ENCODE measurements at regions not wholly inside any gene's neighbourhood (a gene's known extent, or its start where the extent isn't known, plus 50 kb on each side); places are given as distances from the start of the nearest gene placed in this dataset.

DNA sequence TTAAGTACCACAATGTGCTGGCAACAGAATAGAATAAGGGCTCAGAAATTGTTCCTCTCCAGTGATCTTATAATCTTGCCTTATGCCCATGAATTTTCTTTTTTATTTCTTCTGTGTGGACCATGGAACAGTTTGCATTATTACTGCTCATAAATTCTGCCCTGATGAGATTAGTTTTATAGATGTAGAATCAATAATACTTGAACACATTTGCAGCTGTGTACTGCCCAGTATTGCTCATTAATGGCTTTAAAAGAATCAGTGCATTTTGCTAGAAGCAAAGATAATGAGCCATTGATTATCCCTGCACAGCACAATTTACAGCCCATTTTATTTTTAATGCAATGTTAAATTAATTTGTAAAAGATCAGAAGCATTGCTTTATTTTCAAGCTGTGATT, 172.3 kb upstream of the STXBP6 start:
- TF ChIP-seq, protein P1, sequence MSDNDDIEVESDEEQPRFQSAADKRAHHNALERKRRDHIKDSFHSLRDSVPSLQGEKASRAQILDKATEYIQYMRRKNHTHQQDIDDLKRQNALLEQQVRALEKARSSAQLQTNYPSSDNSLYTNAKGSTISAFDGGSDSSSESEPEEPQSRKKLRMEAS (IDR thresholded peaks at IDR 0.05), result no peak
- no peak for TF ChIP-seq TAF1 (IDR thresholded peaks at IDR 0.05; ENCODE audit: low read depth)
- TF ChIP-seq EP300 (IDR thresholded peaks at IDR 0.05; ENCODE audit: borderline replicate concordance), result no peak
- no peak for TF ChIP-seq NFIC (IDR thresholded peaks at IDR 0.05)
- TF ChIP-seq EGR1 (IDR thresholded peaks at IDR 0.05), result no peak

DNA sequence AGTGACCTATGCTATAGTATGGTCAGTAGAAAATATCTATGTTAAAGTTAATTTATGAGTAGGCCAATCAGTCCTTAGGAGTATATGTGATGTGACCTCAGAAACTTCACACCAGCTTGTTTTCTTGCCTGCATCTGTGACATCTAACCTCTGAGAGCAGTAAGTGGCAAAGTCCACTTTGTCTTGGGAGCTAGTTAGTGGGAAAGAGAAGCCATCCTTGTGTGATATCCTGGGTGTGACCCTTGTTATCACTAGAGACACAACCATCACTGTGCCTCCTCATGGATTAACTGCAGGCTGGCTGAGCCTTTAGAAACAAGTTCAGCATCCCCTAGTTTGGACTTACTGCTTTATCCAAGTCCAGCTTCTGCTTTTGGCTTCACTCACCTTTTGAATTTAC, 170.6 kb upstream of the STXBP6 start:
- no peak for TF ChIP-seq TEAD4 (IDR thresholded peaks at IDR 0.05)
- TF ChIP-seq CEBPB (IDR thresholded peaks at IDR 0.05), result no peak

DNA sequence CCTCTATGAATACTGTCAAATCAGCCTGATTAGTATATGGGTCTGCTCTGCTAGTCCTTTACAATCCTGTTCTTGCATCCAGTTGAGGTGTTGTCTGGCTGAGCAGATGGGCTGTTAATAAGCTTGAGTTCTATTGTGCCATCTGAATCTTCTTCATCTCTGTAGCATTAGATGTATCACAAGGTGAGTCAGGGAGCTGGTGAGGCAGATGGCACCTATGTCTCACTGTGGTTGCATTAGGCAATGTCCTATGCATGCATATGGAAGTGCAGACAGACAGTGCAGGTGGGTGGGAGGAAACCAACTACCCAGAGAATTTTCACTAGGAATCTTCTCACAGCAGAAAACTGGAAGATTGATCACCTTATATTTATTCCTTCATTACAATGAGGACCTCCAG, 165.7 kb upstream of the STXBP6 start:
- TF ChIP-seq TEAD4 (IDR thresholded peaks at IDR 0.05), result no peak
- TF ChIP-seq CEBPB (IDR thresholded peaks at IDR 0.05), result no peak
- TF ChIP-seq, protein P2, sequence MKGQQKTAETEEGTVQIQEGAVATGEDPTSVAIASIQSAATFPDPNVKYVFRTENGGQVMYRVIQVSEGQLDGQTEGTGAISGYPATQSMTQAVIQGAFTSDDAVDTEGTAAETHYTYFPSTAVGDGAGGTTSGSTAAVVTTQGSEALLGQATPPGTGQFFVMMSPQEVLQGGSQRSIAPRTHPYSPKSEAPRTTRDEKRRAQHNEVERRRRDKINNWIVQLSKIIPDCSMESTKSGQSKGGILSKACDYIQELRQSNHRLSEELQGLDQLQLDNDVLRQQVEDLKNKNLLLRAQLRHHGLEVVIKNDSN (IDR thresholded peaks at IDR 0.05), result no peak
- no peak for TF ChIP-seq EGR1 (IDR thresholded peaks at IDR 0.05)
- no peak for TF ChIP-seq TCF12 (IDR thresholded peaks at IDR 0.05; ENCODE audit: low read depth)
- no peak for TF ChIP-seq CREB1 (IDR thresholded peaks at IDR 0.05; ENCODE audit: low read depth)
- TF ChIP-seq YY1 (IDR thresholded peaks at IDR 0.05; ENCODE audit: low read depth), result no peak
- no peak for TF ChIP-seq NFIC (IDR thresholded peaks at IDR 0.05)
- TF ChIP-seq EP300 (IDR thresholded peaks at IDR 0.05; ENCODE audit: borderline replicate concordance), result no peak
- TF ChIP-seq, protein P3, sequence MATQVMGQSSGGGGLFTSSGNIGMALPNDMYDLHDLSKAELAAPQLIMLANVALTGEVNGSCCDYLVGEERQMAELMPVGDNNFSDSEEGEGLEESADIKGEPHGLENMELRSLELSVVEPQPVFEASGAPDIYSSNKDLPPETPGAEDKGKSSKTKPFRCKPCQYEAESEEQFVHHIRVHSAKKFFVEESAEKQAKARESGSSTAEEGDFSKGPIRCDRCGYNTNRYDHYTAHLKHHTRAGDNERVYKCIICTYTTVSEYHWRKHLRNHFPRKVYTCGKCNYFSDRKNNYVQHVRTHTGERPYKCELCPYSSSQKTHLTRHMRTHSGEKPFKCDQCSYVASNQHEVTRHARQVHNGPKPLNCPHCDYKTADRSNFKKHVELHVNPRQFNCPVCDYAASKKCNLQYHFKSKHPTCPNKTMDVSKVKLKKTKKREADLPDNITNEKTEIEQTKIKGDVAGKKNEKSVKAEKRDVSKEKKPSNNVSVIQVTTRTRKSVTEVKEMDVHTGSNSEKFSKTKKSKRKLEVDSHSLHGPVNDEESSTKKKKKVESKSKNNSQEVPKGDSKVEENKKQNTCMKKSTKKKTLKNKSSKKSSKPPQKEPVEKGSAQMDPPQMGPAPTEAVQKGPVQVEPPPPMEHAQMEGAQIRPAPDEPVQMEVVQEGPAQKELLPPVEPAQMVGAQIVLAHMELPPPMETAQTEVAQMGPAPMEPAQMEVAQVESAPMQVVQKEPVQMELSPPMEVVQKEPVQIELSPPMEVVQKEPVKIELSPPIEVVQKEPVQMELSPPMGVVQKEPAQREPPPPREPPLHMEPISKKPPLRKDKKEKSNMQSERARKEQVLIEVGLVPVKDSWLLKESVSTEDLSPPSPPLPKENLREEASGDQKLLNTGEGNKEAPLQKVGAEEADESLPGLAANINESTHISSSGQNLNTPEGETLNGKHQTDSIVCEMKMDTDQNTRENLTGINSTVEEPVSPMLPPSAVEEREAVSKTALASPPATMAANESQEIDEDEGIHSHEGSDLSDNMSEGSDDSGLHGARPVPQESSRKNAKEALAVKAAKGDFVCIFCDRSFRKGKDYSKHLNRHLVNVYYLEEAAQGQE (IDR thresholded peaks at IDR 0.05; ENCODE audit: low read depth), result no peak
- TF ChIP-seq RAD21 (IDR thresholded peaks at IDR 0.05; ENCODE audit: low read depth), result no peak

DNA sequence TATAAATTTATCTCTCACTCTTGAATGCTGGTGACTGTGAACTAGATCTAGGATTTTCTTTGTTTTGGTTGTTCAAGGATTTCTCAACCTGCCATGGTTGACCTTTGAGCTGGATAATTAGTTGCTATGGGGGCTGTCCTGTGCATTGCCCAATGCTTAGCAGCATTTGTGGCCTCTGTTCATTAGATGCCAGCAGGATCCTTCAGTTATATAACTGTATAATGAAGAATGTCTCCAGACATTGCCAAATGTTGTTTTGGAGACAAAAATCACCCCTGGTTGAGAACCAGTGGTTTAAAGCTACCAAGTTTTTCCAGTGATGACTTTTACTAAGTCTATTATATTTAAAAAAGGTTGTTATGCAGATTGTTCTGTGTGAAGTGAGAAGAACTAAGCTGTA, 147.9 kb upstream of the STXBP6 start:
- TF ChIP-seq RAD21 (IDR thresholded peaks at IDR 0.05; ENCODE audit: low read depth) (no peak), EGR1 (IDR thresholded peaks at IDR 0.05) (no peak), TCF12 (IDR thresholded peaks at IDR 0.05; ENCODE audit: low read depth) (no peak), TEAD4 (IDR thresholded peaks at IDR 0.05) (no peak)

DNA sequence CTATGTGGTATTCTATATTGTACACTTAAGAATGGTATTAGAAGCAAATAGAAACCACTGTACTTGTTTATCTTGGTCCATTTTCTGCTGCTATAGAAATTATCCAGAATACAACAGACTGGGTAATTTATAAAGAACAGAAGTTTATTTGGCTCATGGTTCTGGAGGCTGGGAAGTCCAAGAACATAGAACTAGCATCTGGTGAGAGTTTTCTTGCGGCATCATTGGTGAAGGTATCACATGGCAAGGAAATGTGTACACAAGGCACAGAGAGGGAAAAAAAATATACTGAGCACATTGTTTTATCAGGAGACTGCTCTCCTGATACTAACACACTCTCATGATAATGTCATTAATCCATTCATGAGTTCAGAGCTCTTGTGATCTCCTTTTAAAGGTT, 130.3 kb upstream of the STXBP6 start:
- TF ChIP-seq TAF1 (IDR thresholded peaks at IDR 0.05; ENCODE audit: low read depth) (no peak), TCF12 (IDR thresholded peaks at IDR 0.05; ENCODE audit: low read depth) (no peak), EGR1 (IDR thresholded peaks at IDR 0.05) (no peak), TEAD4 (IDR thresholded peaks at IDR 0.05) (no peak), FOXM1 (IDR thresholded peaks at IDR 0.05; ENCODE audit: borderline replicate concordance, low read depth) (no peak), EP300 (IDR thresholded peaks at IDR 0.05; ENCODE audit: borderline replicate concordance) (no peak), ZBTB7A (IDR thresholded peaks at IDR 0.05; ENCODE audit: low read depth) (no peak), CREB1 (IDR thresholded peaks at IDR 0.05; ENCODE audit: low read depth) (no peak), NFIC (IDR thresholded peaks at IDR 0.05) (no peak), RAD21 (IDR thresholded peaks at IDR 0.05; ENCODE audit: low read depth) (no peak)
- TF ChIP-seq, protein P1 (IDR thresholded peaks at IDR 0.05), result no peak

DNA sequence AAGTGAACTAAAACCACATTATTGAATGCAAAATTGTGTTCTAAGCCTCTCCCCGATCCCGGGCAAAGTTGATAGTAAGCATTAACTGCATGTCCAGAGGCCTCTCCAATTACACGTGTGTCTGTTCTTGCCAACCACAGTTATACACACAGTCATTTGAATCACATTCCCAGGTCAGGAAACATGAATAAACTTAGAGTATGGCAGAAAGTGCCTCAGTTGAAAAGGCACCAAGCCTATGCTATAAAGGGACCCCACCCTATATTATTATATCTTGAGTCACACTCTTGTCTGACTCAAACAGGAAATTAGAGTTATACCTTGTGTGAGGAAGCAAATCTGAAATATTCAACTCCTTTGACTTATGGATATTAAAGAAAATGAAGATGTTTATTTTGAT, 128.3 kb upstream of the STXBP6 start:
- TF ChIP-seq, protein P2 (IDR thresholded peaks at IDR 0.05), result no peak
- no peak for TF ChIP-seq FOXM1 (IDR thresholded peaks at IDR 0.05; ENCODE audit: borderline replicate concordance, low read depth)
- no peak for TF ChIP-seq TEAD4 (IDR thresholded peaks at IDR 0.05)
- no peak for TF ChIP-seq NFIC (IDR thresholded peaks at IDR 0.05)
- TF ChIP-seq, protein P3 (IDR thresholded peaks at IDR 0.05; ENCODE audit: low read depth), result no peak
- no peak for TF ChIP-seq TCF12 (IDR thresholded peaks at IDR 0.05; ENCODE audit: low read depth)
- TF ChIP-seq EP300 (IDR thresholded peaks at IDR 0.05; ENCODE audit: borderline replicate concordance), result no peak
- TF ChIP-seq, protein P1 (IDR thresholded peaks at IDR 0.05), result no peak
- no peak for TF ChIP-seq TAF1 (IDR thresholded peaks at IDR 0.05; ENCODE audit: low read depth)
- TF ChIP-seq EGR1 (IDR thresholded peaks at IDR 0.05), result no peak
- no peak for TF ChIP-seq CREB1 (IDR thresholded peaks at IDR 0.05; ENCODE audit: low read depth)
- no peak for TF ChIP-seq ZBTB7A (IDR thresholded peaks at IDR 0.05; ENCODE audit: low read depth)
- TF ChIP-seq RAD21 (IDR thresholded peaks at IDR 0.05; ENCODE audit: low read depth), result no peak
- TF ChIP-seq CEBPB (IDR thresholded peaks at IDR 0.05), result no peak
- TF ChIP-seq YY1 (IDR thresholded peaks at IDR 0.05; ENCODE audit: low read depth), result no peak
